Loucy (cell line): ENCODE measurements at regions not wholly inside any gene's neighbourhood (a gene's known extent, or its start where the extent isn't known, plus 50 kb on each side); places are given as distances from the start of the nearest gene placed in this dataset.
"Not testable (repeated sequence)": the region's sequence is repeated elsewhere in the genome, so short reads cannot be mapped to it uniquely, and the experiment has no call there.

Experiments
- H2AFZ ChIP-seq: fragments of 200-600 bp; sonication (generic); 2 replicates; pipeline ENCODE4 v1.6.0; 2016; ENCODE audit warnings: antibody characterized with exemption, mild to moderate bottlenecking, low read length, moderate library complexity
- H3F3A ChIP-seq: fragments of 200-600 bp; 2 replicates; pipeline ENCODE4 v1.6.0; 2016; ENCODE audit warnings: antibody characterized with exemption, low read depth, mild to moderate bottlenecking
- H3K27me3 ChIP-seq: fragments of 200-600 bp; sonication (generic); 2 replicates; pipeline ENCODE4 v1.6.1; 2014; ENCODE audit warnings: low read length, mild to moderate bottlenecking; ENCODE audit not compliant: insufficient read depth, poor library complexity, severe bottlenecking
- H3K36me3 ChIP-seq: fragments of 200-600 bp; sonication (generic); 2 replicates; pipeline ENCODE4 v1.6.1; 2016; ENCODE audit warnings: low read length; ENCODE audit not compliant: insufficient read depth
- H3K4me1 ChIP-seq: fragments of 200-600 bp; sonication (generic); 2 replicates; pipeline ENCODE4 v1.5.1; 2014; ENCODE audit warnings: low read length, mild to moderate bottlenecking; ENCODE audit not compliant: insufficient read depth, poor library complexity, severe bottlenecking
- H3K4me2 ChIP-seq: fragments of 200-600 bp; sonication (generic); 2 replicates; pipeline ENCODE4 v1.6.0; 2014; ENCODE audit warnings: antibody characterized with exemption, low read length, low read depth, mild to moderate bottlenecking; ENCODE audit not compliant: poor library complexity, severe bottlenecking
- H3K4me3 ChIP-seq: fragments of 200-600 bp; sonication (generic); 2 replicates; pipeline ENCODE4 v1.5.1; 2014; ENCODE audit warnings: low read length, mild to moderate bottlenecking, mixed read lengths; ENCODE audit not compliant: poor library complexity, severe bottlenecking
- H3K79me2 ChIP-seq: fragments of 200-600 bp; sonication (generic); 2 replicates; pipeline ENCODE4 v1.6.1; 2014; ENCODE audit warnings: low read length; ENCODE audit not compliant: insufficient read depth
- H3K9ac ChIP-seq: fragments of 200-600 bp; sonication (generic); 2 replicates; pipeline ENCODE4 v1.6.0; 2014; ENCODE audit warnings: mild to moderate bottlenecking, low read depth, low read length, moderate library complexity; ENCODE audit not compliant: poor library complexity, severe bottlenecking
- H3K9me2 ChIP-seq: fragments of 200-600 bp; sonication (generic); replicated peaks from 2 replicates; pipeline ENCODE4 v1.6.1; 2016; ENCODE audit warnings: low read depth, low read length, mixed read lengths
- H3K9me3 ChIP-seq: fragments of 200-600 bp; sonication (generic); 2 replicates; pipeline ENCODE4 v1.6.1; 2014; ENCODE audit warnings: mild to moderate bottlenecking, antibody characterized with exemption, low read length, low read depth; ENCODE audit not compliant: insufficient read depth
- H4K20me1 ChIP-seq: fragments of 200-600 bp; sonication (generic); 2 replicates; pipeline ENCODE4 v1.6.0; 2014; ENCODE audit warnings: antibody characterized with exemption, low read length, mild to moderate bottlenecking; ENCODE audit not compliant: insufficient read depth, poor library complexity, severe bottlenecking

- H3K36me3 ChIP-seq, H3K9me2 ChIP-seq, H4K20me1 ChIP-seq, H3F3A ChIP-seq, H2AFZ ChIP-seq, H3K27me3 ChIP-seq, H3K4me2 ChIP-seq, H3K79me2 ChIP-seq, H3K4me3 ChIP-seq, H3K9me3 ChIP-seq, H3K9ac ChIP-seq, H3K4me1 ChIP-seq: not testable (repeated sequence)
Measured at GRCh38 chr21:6500681-6501080, 4020.7 kb upstream of the TPTE start.

- H3K4me3 ChIP-seq, H3K36me3 ChIP-seq, H3K27me3 ChIP-seq, H2AFZ ChIP-seq, H3K4me1 ChIP-seq, H4K20me1 ChIP-seq, H3F3A ChIP-seq, H3K79me2 ChIP-seq, H3K9me2 ChIP-seq, H3K9ac ChIP-seq, H3K4me2 ChIP-seq, H3K9me3 ChIP-seq: not testable (repeated sequence)
Measured at GRCh38 chr21:6506167-6506894, 4015.1 kb upstream of the TPTE start.

- not testable (repeated sequence) for H3K9ac ChIP-seq, H3K36me3 ChIP-seq, H3K9me2 ChIP-seq, H3K79me2 ChIP-seq, H3K9me3 ChIP-seq, H3K27me3 ChIP-seq, H4K20me1 ChIP-seq, H3K4me3 ChIP-seq, H3K4me2 ChIP-seq, H2AFZ ChIP-seq, H3F3A ChIP-seq, H3K4me1 ChIP-seq
Measured at GRCh38 chr21:6507632-6508031, 4013.8 kb upstream of the TPTE start.

GRCh38 chr21:6521777-6522176 lies 3999.6 kb upstream of the TPTE start:
- not testable (repeated sequence) for H4K20me1 ChIP-seq, H3K9me2 ChIP-seq, H3K9me3 ChIP-seq, H3K4me3 ChIP-seq, H3K36me3 ChIP-seq, H3F3A ChIP-seq, H3K79me2 ChIP-seq, H3K27me3 ChIP-seq, H3K4me1 ChIP-seq, H3K9ac ChIP-seq, H3K4me2 ChIP-seq, H2AFZ ChIP-seq

- H3F3A ChIP-seq, H3K9me2 ChIP-seq, H3K79me2 ChIP-seq, H3K36me3 ChIP-seq, H3K9me3 ChIP-seq, H3K4me3 ChIP-seq, H3K9ac ChIP-seq, H3K4me2 ChIP-seq, H3K27me3 ChIP-seq, H4K20me1 ChIP-seq, H3K4me1 ChIP-seq, H2AFZ ChIP-seq: not testable (repeated sequence)
Measured at GRCh38 chr21:6526213-6526612, 3995.2 kb upstream of the TPTE start.

GRCh38 chr21:6530655-6531054 lies 3990.7 kb upstream of the TPTE start:
- H3K36me3 ChIP-seq, H3K4me1 ChIP-seq, H3K4me2 ChIP-seq, H3K9me2 ChIP-seq, H3K9ac ChIP-seq, H4K20me1 ChIP-seq, H2AFZ ChIP-seq, H3K4me3 ChIP-seq, H3K27me3 ChIP-seq, H3K9me3 ChIP-seq, H3K79me2 ChIP-seq, H3F3A ChIP-seq: not testable (repeated sequence)

GRCh38 chr21:6533261-6533660 lies 3988.1 kb upstream of the TPTE start:
- H3K9ac ChIP-seq, H3F3A ChIP-seq, H3K4me1 ChIP-seq, H3K4me2 ChIP-seq, H3K36me3 ChIP-seq, H3K9me3 ChIP-seq, H3K4me3 ChIP-seq, H4K20me1 ChIP-seq, H3K27me3 ChIP-seq, H3K9me2 ChIP-seq, H3K79me2 ChIP-seq, H2AFZ ChIP-seq: not testable (repeated sequence)
